Nephron progenitor cell (in vitro differentiated cells): ENCODE measurements at regions not wholly inside any gene's neighbourhood (a gene's known extent, or its start where the extent isn't known, plus 50 kb on each side); places are given as distances from the start of the nearest gene placed in this dataset.

Experiments
- DNase-seq: peaks from one replicate; pipeline ENCODE4 v3.0.0; 2021
- H3K27ac Mint-ChIP-seq: 2 replicates; pipeline ENCODE4 v1.8.0; 2021; ENCODE audit warnings: mild to moderate bottlenecking, moderate library complexity, mixed read lengths
- H3K27me3 Mint-ChIP-seq: 2 replicates; pipeline ENCODE4 v1.8.0; 2021; ENCODE audit warnings: mild to moderate bottlenecking, low read depth, mixed read lengths; ENCODE audit not compliant: poor library complexity
- H3K36me3 Mint-ChIP-seq: 2 replicates; pipeline ENCODE4 v1.8.0; 2021; ENCODE audit warnings: low read depth, mixed read lengths
- H3K4me1 Mint-ChIP-seq: 2 replicates; pipeline ENCODE4 v1.8.0; 2021; ENCODE audit warnings: mixed read lengths
- H3K4me3 Mint-ChIP-seq: 2 replicates; pipeline ENCODE4 v1.8.0; 2021; ENCODE audit warnings: mild to moderate bottlenecking, moderate library complexity, mixed read lengths
- H3K9me3 Mint-ChIP-seq: 2 replicates; pipeline ENCODE4 v1.8.0; 2021; ENCODE audit warnings: mild to moderate bottlenecking, moderate library complexity, mixed read lengths
- TF ChIP-seq, protein P1 (sequence below): fragments of 200-600 bp; sonication (generic); IDR thresholded peaks from 2 replicates; pipeline ENCODE4 v1.5.0; 2021; ENCODE audit warnings: antibody characterized with exemption

DNA sequence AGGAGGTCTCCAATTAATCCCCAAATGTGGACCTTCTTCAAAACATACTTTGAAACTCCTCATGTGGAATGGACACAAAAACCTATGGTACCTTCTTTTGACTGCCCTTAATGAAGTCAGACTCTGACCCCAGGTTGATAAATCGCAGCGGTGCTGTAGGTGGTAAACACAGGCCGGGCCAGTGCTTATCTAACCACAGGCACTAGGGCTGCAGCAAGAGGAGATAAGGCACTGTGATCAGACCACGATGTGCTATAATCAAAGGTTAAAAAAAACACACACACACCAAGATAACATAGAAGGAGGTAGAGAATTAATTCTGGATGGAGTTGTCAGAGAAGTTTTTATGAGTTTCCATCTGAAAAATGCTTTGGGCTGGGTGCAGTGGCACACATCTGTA, 52.3 kb upstream of the SIPA1L2 start:
- no peaks in the 10 kb centered on the region for H3K4me1 Mint-ChIP-seq
- H3K27me3 Mint-ChIP-seq: peaks cover 7% of the 10 kb centered on the region

DNA sequence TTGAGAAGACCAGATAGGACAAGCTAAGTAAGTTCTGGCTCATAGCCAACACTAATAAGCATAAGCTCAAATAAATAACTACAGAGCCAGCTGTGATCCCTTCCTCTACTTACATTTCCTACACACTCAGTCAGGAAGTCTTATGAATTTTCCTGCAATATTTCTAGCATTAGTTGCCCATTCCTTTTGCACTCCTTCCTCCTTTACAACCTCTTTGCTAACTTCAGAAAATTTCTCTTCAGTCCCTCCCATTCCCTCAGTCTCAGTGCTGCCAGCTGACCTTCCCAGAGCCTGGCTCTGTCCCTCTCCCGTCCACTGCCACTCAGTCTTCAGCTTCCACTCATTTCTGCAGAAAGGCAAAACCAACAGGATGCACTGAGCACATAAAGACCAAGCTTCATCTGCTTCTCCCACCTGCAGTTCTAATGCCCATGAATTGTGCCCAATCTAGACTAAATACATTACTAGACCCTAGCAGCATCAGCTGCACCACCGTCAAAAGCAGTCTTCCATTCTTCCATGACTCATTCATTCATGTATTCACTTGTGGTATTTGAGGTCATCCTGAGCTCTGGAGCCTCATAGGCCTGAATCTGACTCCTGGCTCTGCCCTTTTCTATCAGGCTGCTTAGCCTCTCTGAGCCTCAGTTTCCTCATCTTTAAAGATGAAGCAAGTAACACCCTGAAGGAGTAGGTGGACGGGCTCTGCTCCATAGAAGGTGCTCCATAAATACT, 54.6 kb upstream of the SIPA1L2 start:
- no peak for DNase-seq
- TF ChIP-seq, protein P1, sequence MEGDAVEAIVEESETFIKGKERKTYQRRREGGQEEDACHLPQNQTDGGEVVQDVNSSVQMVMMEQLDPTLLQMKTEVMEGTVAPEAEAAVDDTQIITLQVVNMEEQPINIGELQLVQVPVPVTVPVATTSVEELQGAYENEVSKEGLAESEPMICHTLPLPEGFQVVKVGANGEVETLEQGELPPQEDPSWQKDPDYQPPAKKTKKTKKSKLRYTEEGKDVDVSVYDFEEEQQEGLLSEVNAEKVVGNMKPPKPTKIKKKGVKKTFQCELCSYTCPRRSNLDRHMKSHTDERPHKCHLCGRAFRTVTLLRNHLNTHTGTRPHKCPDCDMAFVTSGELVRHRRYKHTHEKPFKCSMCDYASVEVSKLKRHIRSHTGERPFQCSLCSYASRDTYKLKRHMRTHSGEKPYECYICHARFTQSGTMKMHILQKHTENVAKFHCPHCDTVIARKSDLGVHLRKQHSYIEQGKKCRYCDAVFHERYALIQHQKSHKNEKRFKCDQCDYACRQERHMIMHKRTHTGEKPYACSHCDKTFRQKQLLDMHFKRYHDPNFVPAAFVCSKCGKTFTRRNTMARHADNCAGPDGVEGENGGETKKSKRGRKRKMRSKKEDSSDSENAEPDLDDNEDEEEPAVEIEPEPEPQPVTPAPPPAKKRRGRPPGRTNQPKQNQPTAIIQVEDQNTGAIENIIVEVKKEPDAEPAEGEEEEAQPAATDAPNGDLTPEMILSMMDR: no peak
- Mint-ChIP-seq H3K27me3 (peaks cover 7% of the 10 kb centered on the region), H3K9me3 (peaks cover 8% of the 10 kb centered on the region), H3K36me3 (no peaks in the 10 kb centered on the region), H3K4me3 (no peak overlapping the region), H3K4me1 (no peaks in the 10 kb centered on the region), H3K27ac (no peak overlapping the region)

More for the DNA sequence above, 52.3 kb upstream of the SIPA1L2 start:
- no peak overlapping the region for H3K27ac Mint-ChIP-seq
- no peak for DNase-seq
- TF ChIP-seq, protein P1: no peak
- no peak overlapping the region for H3K4me3 Mint-ChIP-seq
- no peaks in the 10 kb centered on the region for H3K36me3 Mint-ChIP-seq
- H3K9me3 Mint-ChIP-seq: peaks cover 4% of the 10 kb centered on the region

DNA sequence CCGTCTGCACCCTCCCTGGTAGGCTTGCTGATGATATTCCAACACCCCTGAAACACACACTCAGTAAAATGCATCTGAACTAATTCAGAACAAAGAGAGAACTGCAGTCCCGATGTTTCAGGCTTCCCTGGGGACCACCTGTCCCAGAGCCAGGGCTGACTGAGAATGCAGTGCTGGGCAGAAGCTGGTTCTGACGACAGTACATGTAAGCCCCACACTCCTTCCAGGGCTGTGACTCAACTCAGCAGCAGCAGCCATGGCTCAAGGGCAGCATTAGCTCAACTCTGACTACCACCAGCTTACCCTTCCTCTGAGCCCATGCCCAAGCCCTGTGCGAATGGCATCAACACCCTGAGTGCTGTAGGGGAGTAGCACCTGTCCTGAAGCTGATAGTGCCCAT, 56.4 kb upstream of the SIPA1L2 start:
- Mint-ChIP-seq H3K9me3 (peaks cover 4% of the 10 kb centered on the region), H3K4me3 (no peak overlapping the region), H3K27me3 (peaks cover 7% of the 10 kb centered on the region), H3K36me3 (no peaks in the 10 kb centered on the region), H3K27ac (no peak overlapping the region), H3K4me1 (no peaks in the 10 kb centered on the region)
- TF ChIP-seq, protein P1: no peak
- no peak for DNase-seq

DNA sequence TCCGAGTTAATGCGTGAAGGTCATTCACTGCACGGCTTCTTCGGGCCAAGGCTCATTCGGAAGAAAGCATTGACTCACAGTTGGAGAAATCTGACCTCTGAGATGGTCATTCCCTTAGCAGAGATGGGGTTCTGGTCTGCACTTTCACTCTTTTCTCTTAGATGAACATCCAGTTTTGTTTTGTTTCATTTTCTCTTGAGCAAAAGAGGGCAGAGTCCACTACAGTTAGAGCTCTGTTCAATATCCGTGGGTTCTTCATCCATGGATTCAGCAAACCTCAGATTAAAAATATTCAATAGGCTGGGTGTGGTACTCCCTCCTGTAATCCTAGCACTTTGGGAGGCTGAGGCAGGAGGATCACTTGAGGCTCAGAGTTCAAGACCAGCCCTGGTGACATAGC, 57.4 kb upstream of the SIPA1L2 start:
- no peaks in the 10 kb centered on the region for H3K36me3 Mint-ChIP-seq
- H3K4me1 Mint-ChIP-seq: no peaks in the 10 kb centered on the region
- TF ChIP-seq, protein P1: no peak
- no peak for DNase-seq
- peaks cover 4% of the 10 kb centered on the region for H3K9me3 Mint-ChIP-seq
- no peak overlapping the region for H3K4me3 Mint-ChIP-seq
- H3K27ac Mint-ChIP-seq: no peak overlapping the region
- peaks cover 7% of the 10 kb centered on the region for H3K27me3 Mint-ChIP-seq

DNA sequence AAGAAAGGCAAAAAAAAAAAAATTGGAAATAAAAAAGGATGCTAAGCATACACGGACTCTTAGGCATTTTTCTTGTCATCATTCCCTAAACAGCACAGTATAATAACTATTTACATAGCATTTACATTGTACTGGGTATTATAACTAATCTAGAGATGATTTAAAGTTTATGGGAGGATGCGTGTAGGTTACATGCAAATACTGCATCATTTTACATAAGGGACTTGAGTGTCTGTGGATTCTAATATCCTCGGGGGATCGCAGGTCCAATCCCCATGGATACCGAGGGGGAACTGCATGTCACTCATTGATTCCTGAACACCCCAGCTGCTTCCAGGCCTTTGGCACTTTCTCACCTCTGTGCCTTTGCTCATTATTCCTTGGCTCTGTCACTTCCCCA, 57.8 kb upstream of the SIPA1L2 start:
- Mint-ChIP-seq H3K36me3 (no peaks in the 10 kb centered on the region), H3K9me3 (peaks cover 4% of the 10 kb centered on the region), H3K4me3 (no peak overlapping the region), H3K4me1 (no peaks in the 10 kb centered on the region), H3K27ac (no peak overlapping the region), H3K27me3 (peaks cover 7% of the 10 kb centered on the region)
- DNase-seq: no peak
- TF ChIP-seq, protein P1: no peak

DNA sequence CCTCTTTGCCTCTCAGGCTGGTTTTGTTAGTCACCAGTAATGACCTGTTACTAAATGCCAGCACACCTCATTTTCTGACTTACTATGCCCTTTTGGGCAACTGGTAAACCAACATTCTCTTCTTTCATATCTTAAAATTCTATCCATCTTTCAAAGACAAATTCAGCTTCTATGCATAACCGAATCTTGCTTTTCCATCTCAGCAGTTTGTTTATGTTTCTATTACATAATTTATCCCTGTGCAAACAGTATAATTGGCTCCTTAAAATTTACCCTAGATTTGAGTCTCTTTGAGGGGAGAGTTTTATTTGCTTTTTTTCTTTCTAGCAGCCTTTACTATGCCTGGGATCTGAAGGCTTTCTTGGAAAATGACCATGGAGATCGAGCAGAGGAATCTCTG, 58.5 kb upstream of the SIPA1L2 start:
- peaks cover 4% of the 10 kb centered on the region for H3K9me3 Mint-ChIP-seq
- TF ChIP-seq, protein P1: no peak
- H3K36me3 Mint-ChIP-seq: no peaks in the 10 kb centered on the region
- no peak overlapping the region for H3K4me3 Mint-ChIP-seq
- no peak for DNase-seq
- no peak overlapping the region for H3K27ac Mint-ChIP-seq
- H3K27me3 Mint-ChIP-seq: peaks cover 12% of the 10 kb centered on the region
- H3K4me1 Mint-ChIP-seq: no peaks in the 10 kb centered on the region
